Putamen (tissue), 1 donor: ENCODE measurements at regions not wholly inside any gene's neighbourhood (a gene's known extent, or its start where the extent isn't known, plus 50 kb on each side); places are given as distances from the start of the nearest gene placed in this dataset.

ENCODE experiments used
- DNase-seq: peaks from one replicate; pipeline ENCODE4 v3.0.0-alpha.2; 2016; ENCODE audit warnings: low spot score

- no peak for DNase-seq
Measured at GRCh38 chr17:77364941-77365583, 224.3 kb downstream of the SEC14L1 start.

- DNase-seq = no peak
Measured at GRCh38 chr17:77365584-77366186, 224.9 kb downstream of the SEC14L1 start.

GRCh38 chr17:77366206-77366557 lies 225.4 kb downstream of the SEC14L1 start:
- DNase-seq = no peak

GRCh38 chr17:77366558-77367245 lies 225.9 kb downstream of the SEC14L1 start:
- no peak for DNase-seq

- no peak for DNase-seq
Measured at GRCh38 chr17:77369544-77369971, 228.8 kb downstream of the SEC14L1 start.

GRCh38 chr17:77370586-77370985 lies 229.8 kb downstream of the SEC14L1 start:
- no peak for DNase-seq

GRCh38 chr17:77371117-77371887 lies 230.5 kb downstream of the SEC14L1 start:
- DNase-seq = no peak

- no peak for DNase-seq
Measured at GRCh38 chr17:77371888-77372443, 231.2 kb downstream of the SEC14L1 start.

GRCh38 chr17:77372444-77373298 lies 231.9 kb downstream of the SEC14L1 start:
- DNase-seq = no peak

GRCh38 chr17:77373299-77374169 lies 232.8 kb downstream of the SEC14L1 start:
- DNase-seq = no peak

- no peak for DNase-seq
Measured at GRCh38 chr17:77374170-77374936, 233.6 kb downstream of the SEC14L1 start.

GRCh38 chr17:77375108-77375916 lies 234.5 kb downstream of the SEC14L1 start:
- DNase-seq = no peak

- DNase-seq = no peak
Measured at GRCh38 chr17:77375917-77376651, 235.3 kb downstream of the SEC14L1 start.

- DNase-seq = no peak
Measured at GRCh38 chr17:77376795-77377709, 236.3 kb downstream of the SEC14L1 start.

- DNase-seq = no peak
Measured at GRCh38 chr17:77377710-77378235, 237.0 kb downstream of the SEC14L1 start.

GRCh38 chr17:77378318-77379064 lies 237.7 kb downstream of the SEC14L1 start:
- DNase-seq = no peak
